Peyer's patch (tissue), 4 donors: ENCODE measurements at regions not wholly inside any gene's neighbourhood (a gene's known extent, or its start where the extent isn't known, plus 50 kb on each side); places are given as distances from the start of the nearest gene placed in this dataset.

Source experiments
- POLR2A ChIP-seq, 2 donors: fragments of 450-650 bp; IDR thresholded peaks; one replicate each; pipeline ENCODE4 v1.5.1; 2017; ENCODE audit warnings: antibody characterized with exemption in 2 of 2, mild to moderate bottlenecking in 2 of 2, moderate library complexity in 2 of 2
- TF ChIP-seq, protein P1 (sequence below), 6 experiments: fragments of 450-650 bp in 4 of 6; fragments of 200-600 bp in 2 of 6; sonication (generic) in 1 of 6; IDR thresholded peaks; one replicate each; pipeline ENCODE4 v1.5.1; 2017 to 2019; ENCODE audit warnings: antibody characterized with exemption in 6 of 6, mild to moderate bottlenecking in 3 of 6, moderate library complexity in 1 of 6

DNA sequence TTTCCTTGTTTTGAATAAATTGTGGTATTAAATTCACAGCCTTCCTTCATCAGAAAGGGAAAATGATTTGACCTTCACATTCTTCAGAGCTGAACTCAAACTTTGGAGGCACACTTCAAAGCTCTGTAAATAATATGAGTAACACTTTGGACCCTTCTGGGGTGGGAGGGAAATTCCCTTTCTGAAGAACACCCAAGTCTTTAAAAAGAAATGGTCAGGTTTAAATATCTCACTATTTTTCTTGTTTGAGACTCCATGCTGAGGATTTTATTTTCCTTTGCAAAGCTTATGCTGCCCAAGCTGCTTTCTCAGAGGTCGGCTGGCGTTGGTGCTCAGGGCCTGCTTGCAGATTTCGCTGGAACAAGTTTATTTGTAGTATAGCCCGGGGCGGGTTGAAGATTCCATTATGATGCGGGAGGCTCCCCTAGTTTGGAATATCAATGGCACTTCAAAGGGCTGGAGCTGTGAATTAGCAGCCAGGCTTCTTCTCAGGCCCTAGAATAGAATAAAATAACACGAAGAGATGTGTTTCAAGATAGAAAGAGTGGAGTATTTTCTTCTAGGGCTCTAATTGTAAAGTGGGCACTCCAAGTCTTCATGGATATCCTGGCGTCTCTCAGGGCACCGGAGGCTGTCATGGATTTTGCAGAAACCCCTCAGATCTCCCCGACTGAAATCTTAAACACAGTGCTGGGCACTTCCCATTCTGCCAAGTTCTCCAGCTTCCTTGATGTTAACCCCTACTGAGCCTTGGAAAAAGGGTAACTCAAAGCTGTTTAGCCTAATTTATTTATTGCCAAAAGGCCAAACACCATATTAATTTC, 315.6 kb downstream of the GPAT3 start:
- TF ChIP-seq, protein P1, sequence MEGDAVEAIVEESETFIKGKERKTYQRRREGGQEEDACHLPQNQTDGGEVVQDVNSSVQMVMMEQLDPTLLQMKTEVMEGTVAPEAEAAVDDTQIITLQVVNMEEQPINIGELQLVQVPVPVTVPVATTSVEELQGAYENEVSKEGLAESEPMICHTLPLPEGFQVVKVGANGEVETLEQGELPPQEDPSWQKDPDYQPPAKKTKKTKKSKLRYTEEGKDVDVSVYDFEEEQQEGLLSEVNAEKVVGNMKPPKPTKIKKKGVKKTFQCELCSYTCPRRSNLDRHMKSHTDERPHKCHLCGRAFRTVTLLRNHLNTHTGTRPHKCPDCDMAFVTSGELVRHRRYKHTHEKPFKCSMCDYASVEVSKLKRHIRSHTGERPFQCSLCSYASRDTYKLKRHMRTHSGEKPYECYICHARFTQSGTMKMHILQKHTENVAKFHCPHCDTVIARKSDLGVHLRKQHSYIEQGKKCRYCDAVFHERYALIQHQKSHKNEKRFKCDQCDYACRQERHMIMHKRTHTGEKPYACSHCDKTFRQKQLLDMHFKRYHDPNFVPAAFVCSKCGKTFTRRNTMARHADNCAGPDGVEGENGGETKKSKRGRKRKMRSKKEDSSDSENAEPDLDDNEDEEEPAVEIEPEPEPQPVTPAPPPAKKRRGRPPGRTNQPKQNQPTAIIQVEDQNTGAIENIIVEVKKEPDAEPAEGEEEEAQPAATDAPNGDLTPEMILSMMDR (IDR thresholded peaks at IDR 0.05): no peak
- TF ChIP-seq POLR2A (IDR thresholded peaks at IDR 0.05): no peak
